GM12864 (cell line): ENCODE measurements at regions not wholly inside any gene's neighbourhood (a gene's known extent, or its start where the extent isn't known, plus 50 kb on each side); places are given as distances from the start of the nearest gene placed in this dataset.

Source experiments
- DNase-seq: peaks from one replicate; pipeline ENCODE4 v3.0.0-alpha.2; 2011; ENCODE audit warnings: low read depth
- H3K4me3 ChIP-seq: 2 replicates; pipeline ENCODE4 v1.5.1; 2011; ENCODE audit warnings: mild to moderate bottlenecking, low read depth, low read length, control low read depth
- TF ChIP-seq, protein P1 (sequence below): IDR thresholded peaks from 2 replicates; pipeline ENCODE4 v1.5.1; 2011; ENCODE audit warnings: low read depth, mild to moderate bottlenecking, moderate library complexity, low read length, control low read depth, inconsistent platforms; ENCODE audit errors: missing control alignments

DNA sequence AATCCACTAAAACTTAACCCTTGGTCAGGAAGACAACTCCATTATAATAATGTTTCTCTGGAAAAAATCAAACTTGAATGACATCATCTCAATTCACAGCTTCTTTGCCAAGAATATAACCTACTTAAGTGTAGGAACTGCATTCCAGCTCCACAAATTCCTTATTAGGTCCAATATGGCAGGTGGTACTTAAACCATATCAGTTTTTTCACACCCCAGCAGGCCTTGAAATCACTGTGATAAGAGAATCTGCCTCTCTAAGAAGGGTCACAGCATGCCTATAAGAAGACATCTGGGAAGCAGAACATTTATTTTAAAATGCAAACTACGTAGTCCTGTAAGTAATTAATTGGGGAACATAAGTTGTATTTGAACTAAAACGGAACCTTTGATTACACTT lies 687.8 kb downstream of the DIAPH3 start:
- DNase-seq, result no peak
- TF ChIP-seq, protein P1, sequence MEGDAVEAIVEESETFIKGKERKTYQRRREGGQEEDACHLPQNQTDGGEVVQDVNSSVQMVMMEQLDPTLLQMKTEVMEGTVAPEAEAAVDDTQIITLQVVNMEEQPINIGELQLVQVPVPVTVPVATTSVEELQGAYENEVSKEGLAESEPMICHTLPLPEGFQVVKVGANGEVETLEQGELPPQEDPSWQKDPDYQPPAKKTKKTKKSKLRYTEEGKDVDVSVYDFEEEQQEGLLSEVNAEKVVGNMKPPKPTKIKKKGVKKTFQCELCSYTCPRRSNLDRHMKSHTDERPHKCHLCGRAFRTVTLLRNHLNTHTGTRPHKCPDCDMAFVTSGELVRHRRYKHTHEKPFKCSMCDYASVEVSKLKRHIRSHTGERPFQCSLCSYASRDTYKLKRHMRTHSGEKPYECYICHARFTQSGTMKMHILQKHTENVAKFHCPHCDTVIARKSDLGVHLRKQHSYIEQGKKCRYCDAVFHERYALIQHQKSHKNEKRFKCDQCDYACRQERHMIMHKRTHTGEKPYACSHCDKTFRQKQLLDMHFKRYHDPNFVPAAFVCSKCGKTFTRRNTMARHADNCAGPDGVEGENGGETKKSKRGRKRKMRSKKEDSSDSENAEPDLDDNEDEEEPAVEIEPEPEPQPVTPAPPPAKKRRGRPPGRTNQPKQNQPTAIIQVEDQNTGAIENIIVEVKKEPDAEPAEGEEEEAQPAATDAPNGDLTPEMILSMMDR, result no peak
- H3K4me3 ChIP-seq, result no peak overlapping the region

DNA sequence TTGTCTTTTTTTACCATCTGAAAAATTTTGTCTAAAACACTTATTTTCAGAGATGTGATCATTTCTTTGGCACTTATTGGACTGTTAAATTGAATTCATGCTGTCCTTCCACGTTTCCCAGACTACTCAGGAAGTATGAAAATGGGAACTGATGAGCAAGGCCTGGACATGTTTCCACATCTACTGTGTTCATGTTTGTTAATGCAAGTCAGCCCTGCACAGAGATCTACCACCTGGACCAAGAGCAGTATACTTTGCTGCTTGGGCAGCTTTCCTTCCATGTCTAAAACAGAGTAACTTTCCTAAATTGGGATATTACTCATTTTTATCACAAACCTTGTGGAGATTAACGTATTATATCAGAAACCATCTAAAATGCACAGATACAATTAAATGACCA lies 687.4 kb downstream of the DIAPH3 start:
- no peak overlapping the region for H3K4me3 ChIP-seq
- no peak for DNase-seq
- TF ChIP-seq, protein P1, result no peak

DNA sequence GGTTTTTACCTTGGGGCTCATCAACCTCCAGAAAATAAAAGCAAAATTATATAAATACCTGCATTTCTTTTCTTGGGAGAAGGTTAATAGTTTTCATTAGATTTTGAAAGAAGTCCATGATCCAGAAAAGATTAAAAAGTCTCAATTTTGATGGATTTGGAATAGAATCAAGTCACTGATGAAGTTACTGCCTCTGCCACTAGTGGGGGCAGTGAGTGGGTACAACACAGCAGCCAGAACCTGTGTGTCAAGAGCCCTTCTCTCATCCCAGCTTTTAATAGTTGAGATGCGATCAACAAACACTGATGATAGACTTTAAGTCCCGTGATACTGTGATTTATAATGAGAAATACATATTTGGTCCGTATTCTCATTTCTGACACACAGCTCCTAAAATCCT lies 686.7 kb downstream of the DIAPH3 start:
- TF ChIP-seq, protein P1, result peak; percentile 59
- DNase-seq, result no peak
- H3K4me3 ChIP-seq, result no peak overlapping the region

DNA sequence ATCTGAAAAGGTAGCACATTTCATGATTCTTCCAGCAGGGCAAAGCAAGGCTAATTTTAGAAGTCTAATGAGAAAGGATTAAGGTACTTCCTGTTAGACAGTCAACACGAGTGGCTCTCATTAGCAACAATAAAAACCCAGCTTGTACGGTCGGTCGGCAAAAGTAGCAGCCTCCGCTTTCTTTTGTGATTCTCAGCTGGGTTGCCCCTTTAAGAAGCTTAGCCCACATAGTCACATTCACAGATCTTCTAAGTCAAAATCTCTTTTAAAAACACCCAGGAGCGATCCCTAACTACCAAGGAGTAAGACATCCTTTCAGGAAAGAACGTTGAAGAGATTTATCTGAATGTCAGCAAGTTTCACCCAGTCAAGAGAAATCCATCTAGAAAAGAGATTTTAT lies 684.8 kb downstream of the DIAPH3 start:
- TF ChIP-seq, protein P1, result no peak
- no peak for DNase-seq
- no peak overlapping the region for H3K4me3 ChIP-seq

DNA sequence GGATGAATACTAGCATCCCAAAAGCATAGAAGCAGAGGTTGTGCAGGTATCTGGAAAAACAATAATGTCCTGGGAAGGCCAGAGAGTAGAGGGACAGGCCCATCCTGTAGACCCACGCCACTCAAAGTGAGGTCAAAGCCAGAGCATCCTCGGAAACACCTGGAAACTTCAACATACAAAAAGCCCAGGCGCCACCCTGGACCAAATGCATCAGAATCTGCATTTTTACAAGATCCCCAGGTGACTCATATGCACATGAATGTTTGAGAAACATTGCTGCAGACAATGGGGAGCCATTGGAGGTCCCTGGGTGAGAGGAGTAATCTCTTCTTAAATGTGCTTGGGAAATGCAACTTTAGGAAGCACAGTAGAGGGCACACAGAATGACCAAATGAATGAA lies 684.1 kb downstream of the DIAPH3 start:
- TF ChIP-seq, protein P1, result no peak
- DNase-seq, result no peak

DNA sequence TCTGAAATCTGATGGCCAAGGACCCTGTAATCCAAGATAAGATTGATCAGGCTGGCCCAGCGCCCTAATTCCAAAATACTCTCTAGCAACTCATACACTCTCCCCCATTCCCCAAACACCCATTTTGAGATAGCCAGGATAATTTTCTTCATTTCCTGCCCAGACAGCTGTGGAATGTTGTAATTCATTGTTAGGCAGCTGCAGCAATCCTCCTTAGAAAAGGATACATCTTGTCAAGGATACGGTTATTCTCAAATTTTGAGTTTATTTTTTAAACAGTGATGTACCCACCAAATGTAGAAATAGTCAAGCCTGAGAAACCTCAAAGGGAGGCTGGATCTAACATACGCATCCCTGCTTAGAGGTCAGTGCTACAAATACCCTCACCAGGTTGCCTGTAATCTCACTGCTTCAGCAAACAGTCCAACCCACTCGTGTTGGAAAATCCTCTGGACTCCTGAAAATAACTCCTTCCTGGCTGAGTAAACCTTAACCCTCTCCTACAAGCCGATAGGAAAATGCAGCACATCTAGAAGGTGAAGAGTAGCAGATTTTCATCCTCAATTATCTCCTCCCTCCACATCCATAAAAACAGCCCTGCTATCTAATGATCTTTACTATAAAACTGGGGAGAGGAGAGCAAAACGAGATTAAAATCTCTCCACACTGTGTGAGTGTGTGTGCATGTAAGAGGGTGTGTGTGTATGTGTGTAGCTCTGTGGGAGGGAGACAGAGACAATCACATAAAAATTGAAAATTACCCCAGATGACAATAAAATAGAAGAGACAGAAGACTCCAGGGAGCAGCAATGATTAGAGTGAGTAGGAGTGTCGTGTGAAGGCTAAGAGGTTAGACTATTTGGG lies 683.1 kb downstream of the DIAPH3 start:
- TF ChIP-seq, protein P1, result no peak
- no peak overlapping the region for H3K4me3 ChIP-seq
- no peak for DNase-seq

More for the DNA sequence above, 684.1 kb downstream of the DIAPH3 start:
- H3K4me3 ChIP-seq, result no peak overlapping the region
